ENCODE measurements at regions not wholly inside any gene's neighbourhood (a gene's known extent, or its start where the extent isn't known, plus 50 kb on each side); places are given as distances from the start of the nearest gene placed in this dataset.

DNA sequence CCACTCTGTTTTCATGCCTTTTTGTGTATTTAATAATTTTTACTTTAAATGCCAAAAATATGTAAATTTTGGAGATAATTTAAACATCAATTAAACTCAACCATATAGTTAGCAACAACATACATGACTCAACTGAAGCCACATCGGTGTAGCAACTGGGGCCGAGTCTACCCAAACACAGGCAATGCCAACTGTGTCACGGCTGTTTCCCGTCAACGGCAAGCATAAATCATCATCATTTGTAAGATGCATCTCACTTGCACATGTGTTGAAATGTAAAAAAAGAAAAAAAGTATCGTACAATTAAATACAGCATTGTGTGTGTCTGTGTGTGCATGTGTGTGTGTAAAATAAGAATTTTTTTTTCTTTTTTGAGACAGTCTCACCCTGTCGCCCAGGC, 160.1 kb upstream of the TAS2R1 start:
- TF ChIP-seq BHLHE40 (IDR thresholded peaks at IDR 0.05; ENCODE audit: low read depth, low read length) (no peak), CTCF (conservative IDR thresholded peaks at IDR 0.05; ENCODE audit: low read depth, low read length) (no peak), MAFK (IDR thresholded peaks at IDR 0.05; ENCODE audit: low read depth, low read length) (no peak)

Measured in IMR-90 (cell line).